Tibial nerve (tissue), 4 donors: ENCODE measurements at regions not wholly inside any gene's neighbourhood (a gene's known extent, or its start where the extent isn't known, plus 50 kb on each side); places are given as distances from the start of the nearest gene placed in this dataset.

ENCODE experiments used
- CTCF ChIP-seq, 5 experiments: fragments of 200-600 bp in 3 of 5; fragments of 450-650 bp in 2 of 5; sonication (generic) in 3 of 5; IDR thresholded peaks; one replicate each; pipeline ENCODE4 v1.5.1; 2016 to 2019; ENCODE audit warnings: antibody characterized with exemption in 5 of 5, mild to moderate bottlenecking in 3 of 5, moderate library complexity in 2 of 5
- EP300 ChIP-seq, 2 donors: sonication (generic); formaldehyde crosslinking; IDR thresholded peaks; one replicate each; pipeline ENCODE4 v1.6.1; 2017; ENCODE audit warnings: antibody characterized with exemption in 2 of 2, mild to moderate bottlenecking in 1 of 2
- POLR2A ChIP-seq, 2 donors: fragments of 450-650 bp; IDR thresholded peaks; one replicate each; pipeline ENCODE4 v1.6.1; 2017; ENCODE audit warnings: antibody characterized with exemption in 2 of 2, mild to moderate bottlenecking in 2 of 2, moderate library complexity in 2 of 2

DNA sequence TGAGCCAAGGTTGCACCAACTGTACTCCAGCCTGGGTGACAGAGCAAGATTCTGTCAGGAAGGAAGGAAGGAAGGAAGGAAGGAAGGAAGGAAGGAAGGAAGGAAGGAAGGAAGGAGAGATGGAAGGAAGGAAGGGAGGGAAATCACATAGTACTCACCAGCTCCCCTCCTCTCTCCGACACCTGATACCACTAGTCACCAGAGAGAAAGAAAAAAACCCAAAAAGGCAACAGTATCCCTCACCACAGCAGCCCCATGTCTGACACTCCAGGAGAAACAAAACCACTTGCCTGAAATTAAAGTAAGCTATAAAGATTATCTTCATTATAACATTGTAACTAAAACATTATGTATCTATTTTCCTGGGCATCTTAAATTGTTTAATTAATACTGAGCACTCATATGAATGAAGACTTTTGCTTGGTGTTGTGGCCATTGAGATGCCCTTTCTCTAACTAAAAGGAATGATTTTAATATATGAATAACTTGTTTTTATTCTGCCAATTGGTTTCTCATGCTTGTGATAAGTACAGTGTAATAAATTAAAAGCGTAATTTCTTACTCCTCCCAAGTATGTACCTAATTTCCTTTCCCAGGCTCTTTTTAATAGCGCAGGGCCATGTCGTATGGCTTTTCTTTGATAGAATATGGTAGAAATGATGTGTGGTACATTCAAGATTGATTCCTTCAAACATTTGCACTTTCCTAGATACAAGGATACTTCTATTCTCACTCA, 390.0 kb downstream of the MMUT start:
- TF ChIP-seq CTCF (IDR thresholded peaks at IDR 0.05) (no peak), POLR2A (IDR thresholded peaks at IDR 0.05) (no peak), EP300 (IDR thresholded peaks at IDR 0.05) (no peak)
